HepG2 (cell line): ENCODE measurements at regions not wholly inside any gene's neighbourhood (a gene's known extent, or its start where the extent isn't known, plus 50 kb on each side); places are given as distances from the start of the nearest gene placed in this dataset.

Experiments
- ATAC-seq: fragments of 200-7000 bp; cut with Tn5 transposase; 3 replicates; pipeline ENCODE4 v1.9.1; 2020; ENCODE audit warnings: mild to moderate bottlenecking, moderate library complexity
- BruUV-seq: library from RNA; stranded (reverse); fragments of 400-500 nt; replicated peaks from 2 replicates; lab custom pipeline; 2021; lab: Mats Ljungman, UMichigan
- CTCF ChIA-PET: fragments of 300-600 bp; formaldehyde crosslinking; extraction: SDS; loops from one replicate; lab custom pipeline; 2021; ENCODE audit warnings: low total read pairs, inconsistent platforms, low intra/inter-chr PET ratio; lab: Yijun Ruan, JAX
- POLR2A ChIA-PET: fragments of 350-600 bp; sonication (Branson Sonifier 250); formaldehyde crosslinking; loops from one replicate; lab custom pipeline; 2020; ENCODE audit warnings: antibody characterized with exemption, inconsistent platforms; lab: Yijun Ruan, JAX
- DNase-seq: peaks from one replicate; pipeline ENCODE4 v3.0.0-alpha.2; 2015; ENCODE audit warnings: low spot score
- FAIRE-seq: peaks from 3 replicates; lab custom pipeline; 2011; peaks lifted over from hg19 to GRCh38; lab: Jason Lieb, UNC
- H2AFZ ChIP-seq: one replicate; pipeline ENCODE4 v1.6.1; 2011; ENCODE audit warnings: low read length, inconsistent platforms
- H3K27ac ChIP-seq: fragments of 300-600 bp; 3 replicates; pipeline ENCODE4 v1.8.0; 2011; ENCODE audit warnings: mixed run types, mild to moderate bottlenecking, mixed read lengths, low read length, inconsistent platforms; ENCODE audit not compliant: insufficient read depth; ENCODE audit errors: extremely low read length
- H3K27me3 ChIP-seq, 2 experiments: fragments of 200-600 bp in 1 of 2; 2 replicates in 1 of 2; 3 replicates in 1 of 2; pipeline versions ENCODE4 v1.6.0 to v1.8.0; 2011; ENCODE audit warnings: low read length in 2 of 2, mild to moderate bottlenecking in 2 of 2, moderate library complexity in 2 of 2, inconsistent platforms in 1 of 2; ENCODE audit not compliant: insufficient read depth in 2 of 2, control insufficient read depth in 1 of 2
- H3K36me3 ChIP-seq, 2 experiments: fragments of 200-600 bp in 1 of 2; replicated peaks in 1 of 2; 2 replicates in 1 of 2; 3 replicates in 1 of 2; pipeline versions ENCODE4 v1.5.1 to v1.8.0; 2011; ENCODE audit warnings: low read length in 2 of 2, inconsistent platforms in 1 of 2; ENCODE audit not compliant: insufficient read depth in 2 of 2, control insufficient read depth in 1 of 2
- H3K4me1 ChIP-seq: 2 replicates; pipeline ENCODE4 v1.5.1; 2012; ENCODE audit warnings: low read length, inconsistent platforms; ENCODE audit not compliant: insufficient read depth
- H3K4me2 ChIP-seq: 2 replicates; pipeline ENCODE4 v1.6.0; 2011; ENCODE audit warnings: low read depth, low read length, inconsistent platforms
- H3K4me3 ChIP-seq, 3 experiments: fragments of 200-600 bp in 1 of 3; sonication (generic), shearing (Covaris generic) in 1 of 3; replicated peaks in 1 of 3; 2 replicates each; pipeline ENCODE4 v1.5.1; 2011 to 2016; ENCODE audit warnings: low read length in 3 of 3, inconsistent platforms in 2 of 3, low read depth in 2 of 3, mild to moderate bottlenecking in 2 of 3, control low read depth in 1 of 3, mixed read lengths in 1 of 3; ENCODE audit not compliant: insufficient read depth in 1 of 3
- H3K79me2 ChIP-seq: one replicate; pipeline ENCODE4 v1.6.1; 2011; ENCODE audit warnings: low read length, inconsistent platforms; ENCODE audit not compliant: insufficient read depth
- H3K9ac ChIP-seq: 2 replicates; pipeline ENCODE4 v1.6.0; 2011; ENCODE audit warnings: mild to moderate bottlenecking, low read depth, low read length, inconsistent platforms; ENCODE audit not compliant: insufficient read depth
- H3K9me3 ChIP-seq: 2 replicates; pipeline ENCODE4 v1.5.1; 2012; ENCODE audit warnings: mild to moderate bottlenecking, low read length
- H4K20me1 ChIP-seq: 2 replicates; pipeline ENCODE4 v1.6.0; 2011; ENCODE audit warnings: inconsistent platforms, mild to moderate bottlenecking, low read length, moderate library complexity; ENCODE audit not compliant: insufficient read depth
- DNMT1 ChIP-seq: sonication (generic); formaldehyde crosslinking; IDR thresholded peaks from 2 replicates; pipeline ENCODE4 v1.5.1; 2020; ENCODE audit warnings: mild to moderate bottlenecking, missing genetic modification reagents
- PAF1 ChIP-seq: IDR thresholded peaks from 2 replicates; pipeline ENCODE4 v1.6.1; 2016; ENCODE audit warnings: missing genetic modification reagents, missing compliant biosample characterization
- REPIN1 ChIP-seq: sonication (generic); formaldehyde crosslinking; IDR thresholded peaks from 2 replicates; pipeline ENCODE4 v1.8.0; 2022; ENCODE audit warnings: missing genetic modification reagents, low read depth, mild to moderate bottlenecking, borderline replicate concordance
- WGBS: methylation state at CpG from one replicate; pipeline ENCODE4 v1.1.6; 2017; ENCODE audit warnings: low lambda C conversion rate; 5-methylcytosine and 5-hydroxymethylcytosine counted together
- in situ Hi-C: cut with HindIII; loops from 2 replicates; pipeline ENCODE4 v1.10.0; 2017; ENCODE audit warnings: low pct_unique_long_range_greater_than_20kb; ENCODE audit not compliant: extremely low pct_ligation_motif_present
- intact Hi-C: fragments of 100-400 bp; cut with micrococcal nuclease; formaldehyde crosslinking; loops from one replicate; pipeline ENCODE4 v1.10.0; 2022; ENCODE audit not compliant: unreplicated experiment
- TF ChIP-seq, protein P1 (sequence below): sonication (generic); formaldehyde crosslinking; IDR thresholded peaks from 2 replicates; pipeline ENCODE4 v1.5.0; 2020; ENCODE audit warnings: mild to moderate bottlenecking, missing genetic modification reagents, moderate library complexity

DNA sequence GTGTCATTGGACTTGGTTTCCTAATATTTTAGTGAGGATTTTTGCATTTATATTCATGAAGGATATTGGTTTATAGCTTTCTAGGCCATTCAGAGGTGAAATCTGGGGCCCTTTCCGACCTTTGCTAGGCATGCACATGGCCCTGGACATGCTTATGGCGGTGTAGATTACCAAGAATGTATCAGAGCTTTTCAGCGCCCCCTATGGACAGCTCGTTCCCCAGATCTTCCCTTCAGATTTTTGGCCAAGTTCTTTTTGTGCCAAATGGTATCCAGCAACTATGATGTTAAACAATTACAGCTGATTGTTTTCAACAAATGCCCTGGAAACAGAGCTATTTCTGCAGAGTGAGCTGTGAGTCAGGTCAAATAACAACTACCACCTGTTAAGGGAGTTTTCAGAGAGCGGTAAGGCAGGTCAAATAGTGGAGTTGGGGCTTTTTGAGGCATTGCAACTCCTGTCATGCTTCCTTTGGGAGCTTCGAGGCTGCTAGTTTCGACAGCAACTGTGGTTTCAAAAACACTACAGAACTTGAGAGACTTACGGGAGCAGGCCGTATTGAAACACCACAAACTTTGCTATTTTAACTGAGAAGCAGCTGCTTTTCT lies 188.3 kb downstream of the ZNF516 start:
- Histone ChIP-seq H3K4me2 (no peak overlapping the region), H3K9ac (no peak overlapping the region), H4K20me1 (no peaks in the 10 kb centered on the region), H3K27me3 (no peaks in the 10 kb centered on the region; a peak in 2 of 5 replicates), H3K4me3 (no peak overlapping the region), H2AFZ (no peak overlapping the region), H3K36me3 (no peaks in the 10 kb centered on the region), H3K9me3 (no peaks in the 10 kb centered on the region), H3K79me2 (no peaks in the 10 kb centered on the region), H3K27ac (no peak overlapping the region), H3K4me1 (no peaks in the 10 kb centered on the region)
- in situ Hi-C loops (no loop called here), intact Hi-C loops (no loop called here)
- no TSS peak for BruUV-seq
- no peak for TF ChIP-seq DNMT1 (CRISPR knock-in tag)
- TF ChIP-seq, protein P1, sequence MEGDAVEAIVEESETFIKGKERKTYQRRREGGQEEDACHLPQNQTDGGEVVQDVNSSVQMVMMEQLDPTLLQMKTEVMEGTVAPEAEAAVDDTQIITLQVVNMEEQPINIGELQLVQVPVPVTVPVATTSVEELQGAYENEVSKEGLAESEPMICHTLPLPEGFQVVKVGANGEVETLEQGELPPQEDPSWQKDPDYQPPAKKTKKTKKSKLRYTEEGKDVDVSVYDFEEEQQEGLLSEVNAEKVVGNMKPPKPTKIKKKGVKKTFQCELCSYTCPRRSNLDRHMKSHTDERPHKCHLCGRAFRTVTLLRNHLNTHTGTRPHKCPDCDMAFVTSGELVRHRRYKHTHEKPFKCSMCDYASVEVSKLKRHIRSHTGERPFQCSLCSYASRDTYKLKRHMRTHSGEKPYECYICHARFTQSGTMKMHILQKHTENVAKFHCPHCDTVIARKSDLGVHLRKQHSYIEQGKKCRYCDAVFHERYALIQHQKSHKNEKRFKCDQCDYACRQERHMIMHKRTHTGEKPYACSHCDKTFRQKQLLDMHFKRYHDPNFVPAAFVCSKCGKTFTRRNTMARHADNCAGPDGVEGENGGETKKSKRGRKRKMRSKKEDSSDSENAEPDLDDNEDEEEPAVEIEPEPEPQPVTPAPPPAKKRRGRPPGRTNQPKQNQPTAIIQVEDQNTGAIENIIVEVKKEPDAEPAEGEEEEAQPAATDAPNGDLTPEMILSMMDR, result peak; percentile 33; the same call in 1 of the 2 replicates
- CTCF ChIA-PET, result no interaction called here
- DNase-seq (no peak), FAIRE-seq (no peak), ATAC-seq (no peak)
- POLR2A ChIA-PET, result no interaction called here
- 2% methylated on average over 9 of the region's 9 CpGs for WGBS

DNA sequence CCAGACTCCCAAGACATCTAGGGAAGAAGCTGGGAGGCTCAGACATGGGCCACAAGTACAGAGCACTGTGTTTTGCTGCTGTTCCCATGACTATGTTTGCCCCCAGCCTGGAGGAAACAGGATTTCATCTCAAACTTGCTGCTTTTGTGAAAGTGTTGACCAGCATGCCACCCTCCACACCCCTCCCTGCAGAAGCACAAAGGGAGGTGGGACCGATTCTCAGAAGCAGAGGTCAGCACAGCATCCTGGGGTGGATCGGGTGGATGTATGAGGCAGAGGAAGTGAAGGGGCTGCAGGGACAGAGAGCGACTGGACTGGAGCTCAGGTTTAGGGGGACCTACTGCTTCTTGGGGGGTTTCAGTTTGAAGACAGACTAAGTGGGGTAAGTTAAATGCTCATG lies 209.2 kb downstream of the ZNF516 start:
- H3K79me2 ChIP-seq, result no peaks in the 10 kb centered on the region
- POLR2A ChIA-PET, result no interaction called here
- DNase-seq, result no peak
- no TSS peak for BruUV-seq
- H3K27me3 ChIP-seq, result peaks cover 0 to 5% of the 10 kb centered on the region in 2 experiments; a peak in 2 of 5 replicates
- no peaks in the 10 kb centered on the region for H3K4me1 ChIP-seq
- no peak overlapping the region for H3K4me2 ChIP-seq
- no peak overlapping the region for H3K9ac ChIP-seq
- FAIRE-seq, result no peak
- ATAC-seq, result no peak
- TF ChIP-seq REPIN1 (CRISPR knock-in tag) (no peak), PAF1 (no peak)
- intact Hi-C loops, result no loop called here
- no peaks in the 10 kb centered on the region for H4K20me1 ChIP-seq
- no peaks in the 10 kb centered on the region for H3K9me3 ChIP-seq
- in situ Hi-C loops, result loop anchor here (5.0 kb wide), 1 partner anchor 1871 kb away; no protein-coding TSS in a partner anchor
- no peak overlapping the region for H3K27ac ChIP-seq
- CTCF ChIA-PET, result no interaction called here
- no peaks in the 10 kb centered on the region for H3K36me3 ChIP-seq
- no peak overlapping the region for H3K4me3 ChIP-seq
- no peak overlapping the region for H2AFZ ChIP-seq
- WGBS, result 0% methylated on average over 2 of the region's 3 CpGs
